KOPT-K1 (cell line): ENCODE measurements at regions not wholly inside any gene's neighbourhood (a gene's known extent, or its start where the extent isn't known, plus 50 kb on each side); places are given as distances from the start of the nearest gene placed in this dataset.

ENCODE experiments used
- H3K27ac ChIP-seq: fragments of 200-600 bp; sonication (generic); 2 replicates; pipeline ENCODE4 v1.5.1; 2016; ENCODE audit warnings: antibody characterized with exemption, mild to moderate bottlenecking, low read depth, low read length; ENCODE audit not compliant: poor library complexity, severe bottlenecking
- H3K36me3 ChIP-seq: fragments of 200-600 bp; sonication (generic); 2 replicates; pipeline ENCODE4 v1.5.1; 2017; ENCODE audit warnings: antibody characterized with exemption, mild to moderate bottlenecking, low read length, moderate library complexity; ENCODE audit not compliant: insufficient read depth
- H3K9me3 ChIP-seq: fragments of 200-600 bp; sonication (generic); 2 replicates; pipeline ENCODE4 v1.5.1; 2017; ENCODE audit warnings: antibody characterized with exemption, low read length, mild to moderate bottlenecking; ENCODE audit not compliant: insufficient read depth, poor library complexity, severe bottlenecking

GRCh38 chr15:95724908-95725633 is 605.4 kb upstream of the NR2F2 start:
- H3K27ac ChIP-seq: no peak overlapping the region
- no peaks in the 10 kb centered on the region for H3K9me3 ChIP-seq
- no peaks in the 10 kb centered on the region for H3K36me3 ChIP-seq

DNA sequence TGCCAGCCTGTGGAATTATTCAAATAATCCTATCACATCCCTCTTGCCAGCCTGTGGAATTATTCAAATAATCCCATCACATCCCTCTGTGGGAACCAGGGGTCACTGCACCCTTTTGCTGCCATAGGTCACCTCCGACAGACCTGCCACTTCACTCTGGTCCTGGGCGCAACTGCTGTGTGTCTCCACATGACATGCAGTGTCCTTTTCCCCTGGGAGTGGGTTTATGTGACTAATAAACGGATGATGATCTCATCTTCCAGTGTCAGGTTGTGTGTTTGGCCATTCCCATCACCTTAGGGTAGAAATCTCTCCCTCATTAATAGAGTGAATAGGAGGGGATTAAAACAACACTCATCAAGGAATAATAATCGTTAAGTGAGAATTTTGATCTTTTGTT is 603.6 kb upstream of the NR2F2 start:
- no peak overlapping the region for H3K27ac ChIP-seq
- no peaks in the 10 kb centered on the region for H3K36me3 ChIP-seq
- no peaks in the 10 kb centered on the region for H3K9me3 ChIP-seq

DNA sequence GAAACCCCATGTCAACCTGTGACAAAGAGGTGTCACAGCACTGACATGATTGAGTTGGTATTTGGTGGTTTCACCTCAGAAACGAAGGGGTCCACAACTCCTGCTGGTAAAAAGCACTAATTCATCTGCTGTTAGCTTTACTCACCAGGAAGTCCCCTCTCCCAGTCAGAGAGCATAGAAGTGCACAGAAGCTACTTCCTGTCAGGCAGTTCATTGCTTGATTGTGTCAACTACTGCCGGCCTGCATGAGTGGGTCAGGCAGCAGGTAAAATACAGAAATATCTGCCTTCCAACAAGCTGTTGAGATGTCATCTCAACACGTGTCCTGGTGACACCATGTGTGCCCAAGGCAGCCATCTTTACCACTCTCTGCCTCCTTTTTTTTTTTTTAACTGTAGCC is 596.6 kb upstream of the NR2F2 start:
- Histone ChIP-seq H3K27ac (no peak overlapping the region), H3K36me3 (no peaks in the 10 kb centered on the region), H3K9me3 (peaks cover 10% of the 10 kb centered on the region)

DNA sequence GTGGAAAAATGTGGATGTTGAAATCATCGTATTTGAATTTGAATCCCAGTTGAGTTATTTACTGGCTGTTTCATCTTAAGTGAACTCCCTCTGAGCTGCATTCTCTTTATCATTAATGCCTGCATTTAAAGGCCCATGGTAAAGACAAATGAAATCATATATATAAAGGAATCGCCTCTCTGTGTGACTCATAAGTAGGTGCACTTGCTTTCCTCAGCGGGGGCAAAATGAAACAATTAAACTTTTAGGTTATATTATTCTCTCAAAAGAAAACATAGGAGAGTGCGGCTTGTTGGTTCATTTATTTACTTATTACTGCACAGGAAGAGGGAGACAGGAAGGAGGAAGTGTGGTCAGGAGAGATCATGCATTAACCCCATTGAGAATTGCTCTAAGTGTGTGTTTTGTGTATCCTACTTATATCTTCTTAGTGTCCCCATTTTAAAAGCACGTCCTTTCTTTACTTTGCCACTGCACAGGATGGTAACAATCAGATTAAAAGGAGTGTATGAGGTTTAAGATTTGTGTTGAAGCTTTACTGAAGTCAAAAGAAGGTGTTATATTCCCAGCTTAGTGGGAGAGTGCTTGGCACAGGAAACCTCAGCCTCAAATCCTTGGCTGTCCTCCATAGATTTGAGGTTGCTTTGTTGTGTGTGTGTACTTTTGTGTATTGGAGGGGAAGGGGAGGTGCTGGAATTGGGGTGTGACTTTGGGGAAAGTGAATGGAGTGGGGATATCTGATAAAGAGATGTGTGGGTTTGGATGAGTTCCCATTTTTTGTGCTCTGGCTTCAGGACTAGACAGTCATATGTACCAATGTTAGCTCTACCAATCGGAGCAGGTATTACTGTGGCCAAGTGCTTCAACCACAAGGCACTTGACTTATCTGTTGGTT is 595.8 kb upstream of the NR2F2 start:
- H3K36me3 ChIP-seq: no peaks in the 10 kb centered on the region
- no peak overlapping the region for H3K27ac ChIP-seq
- H3K9me3 ChIP-seq: peaks cover 10% of the 10 kb centered on the region

DNA sequence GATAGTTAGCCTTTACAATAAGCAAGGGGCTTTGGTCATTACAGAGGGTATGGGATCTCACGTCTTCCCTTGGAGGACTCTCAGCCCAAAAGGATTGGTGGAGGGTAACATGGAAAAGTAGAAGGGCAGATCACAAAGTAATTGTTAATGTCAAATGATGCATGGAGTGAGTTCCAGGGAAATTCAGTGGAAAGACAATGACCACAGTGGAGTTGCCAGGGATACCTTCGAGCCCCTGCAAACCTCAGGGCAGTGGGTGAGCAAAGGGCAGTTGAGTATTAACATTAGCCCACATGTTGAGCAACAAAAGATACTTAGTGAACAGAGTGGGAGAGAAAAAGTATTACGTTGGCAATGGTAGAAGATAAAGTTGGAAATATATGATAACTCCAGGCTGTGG is 593.4 kb upstream of the NR2F2 start:
- no peaks in the 10 kb centered on the region for H3K36me3 ChIP-seq
- peaks cover 10% of the 10 kb centered on the region for H3K9me3 ChIP-seq

GRCh38 chr15:95739131-95739530 is 591.4 kb upstream of the NR2F2 start:
- no peak overlapping the region for H3K27ac ChIP-seq

More for the DNA sequence above, 593.4 kb upstream of the NR2F2 start:
- no peak overlapping the region for H3K27ac ChIP-seq

GRCh38 chr15:95741830-95742229 is 588.7 kb upstream of the NR2F2 start:
- peaks cover under 1% of the 10 kb centered on the region for H3K9me3 ChIP-seq
- H3K27ac ChIP-seq: no peak overlapping the region
- no peaks in the 10 kb centered on the region for H3K36me3 ChIP-seq

More at GRCh38 chr15:95739131-95739530, 591.4 kb upstream of the NR2F2 start:
- Histone ChIP-seq H3K36me3 (no peaks in the 10 kb centered on the region), H3K9me3 (peaks cover 10% of the 10 kb centered on the region)

DNA sequence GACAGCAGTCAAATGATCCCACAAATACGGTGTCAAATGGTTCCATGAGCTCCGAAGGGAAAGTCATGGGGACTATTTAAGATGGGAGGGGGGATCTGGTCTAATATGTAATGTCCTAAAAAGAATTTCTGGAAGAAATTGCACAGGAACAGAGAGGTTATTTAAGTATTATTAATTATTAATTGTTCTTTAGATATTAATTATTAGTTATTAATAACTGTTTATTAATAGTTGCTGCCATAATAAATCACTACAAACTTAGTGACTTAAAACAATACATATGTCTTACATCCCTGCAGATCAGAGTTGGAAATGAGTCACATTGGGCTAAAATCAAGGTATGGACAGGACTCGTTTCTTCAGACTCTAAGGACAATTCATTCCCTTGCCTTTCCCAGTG is 588.2 kb upstream of the NR2F2 start:
- Histone ChIP-seq H3K27ac (no peak overlapping the region), H3K9me3 (no peaks in the 10 kb centered on the region), H3K36me3 (no peaks in the 10 kb centered on the region)

DNA sequence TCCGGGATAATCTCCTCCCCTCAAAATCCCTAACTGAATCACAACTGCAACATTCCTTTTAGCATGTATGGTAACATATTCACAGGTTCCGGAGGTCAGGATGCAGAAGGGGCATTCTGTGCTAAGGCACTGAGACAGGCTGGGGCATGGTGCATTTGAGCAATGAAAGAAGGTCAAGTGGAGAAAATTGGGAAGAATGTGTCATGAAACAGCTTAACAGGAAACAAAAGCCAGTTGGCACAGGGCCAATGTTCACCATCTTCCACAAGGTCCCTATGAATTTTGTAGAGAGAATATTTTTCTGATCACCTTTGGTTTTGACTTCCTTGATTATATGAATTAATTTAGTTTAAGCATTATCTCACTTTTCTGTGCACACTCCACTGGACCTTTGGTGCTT is 587.7 kb upstream of the NR2F2 start:
- Histone ChIP-seq H3K36me3 (no peaks in the 10 kb centered on the region), H3K27ac (no peak overlapping the region), H3K9me3 (no peaks in the 10 kb centered on the region)

GRCh38 chr15:95757171-95757570 is 573.3 kb upstream of the NR2F2 start:
- Histone ChIP-seq H3K36me3 (no peaks in the 10 kb centered on the region), H3K27ac (no peak overlapping the region), H3K9me3 (no peaks in the 10 kb centered on the region)

DNA sequence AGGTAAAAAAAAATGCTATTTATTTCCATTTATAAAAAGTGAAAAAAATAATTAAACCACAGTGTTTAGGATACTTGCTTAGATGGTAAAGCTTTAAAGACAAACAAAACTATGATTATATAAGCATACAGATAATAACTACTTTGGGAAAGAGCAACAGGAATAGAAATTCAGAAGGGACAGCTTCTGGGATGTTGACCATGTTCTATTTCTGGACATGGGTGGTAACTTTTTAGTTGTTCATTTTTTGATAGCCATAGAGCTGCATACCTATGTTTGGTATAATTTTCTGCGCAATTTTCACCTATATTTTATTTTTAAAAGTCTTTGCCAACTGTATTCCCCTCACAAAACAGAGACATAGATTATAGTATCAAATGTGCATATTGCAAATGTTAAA is 572.0 kb upstream of the NR2F2 start:
- no peaks in the 10 kb centered on the region for H3K36me3 ChIP-seq
- no peak overlapping the region for H3K27ac ChIP-seq
- no peaks in the 10 kb centered on the region for H3K9me3 ChIP-seq

GRCh38 chr15:95758851-95759250 is 571.6 kb upstream of the NR2F2 start:
- H3K36me3 ChIP-seq: no peaks in the 10 kb centered on the region
- H3K27ac ChIP-seq: no peak overlapping the region
- no peaks in the 10 kb centered on the region for H3K9me3 ChIP-seq

- Histone ChIP-seq H3K36me3 (no peaks in the 10 kb centered on the region), H3K9me3 (no peaks in the 10 kb centered on the region), H3K27ac (no peak overlapping the region)
Measured at GRCh38 chr15:95760508-95760907, 570.0 kb upstream of the NR2F2 start.

- no peaks in the 10 kb centered on the region for H3K36me3 ChIP-seq
- H3K9me3 ChIP-seq: no peaks in the 10 kb centered on the region
- no peak overlapping the region for H3K27ac ChIP-seq
Measured at GRCh38 chr15:95761501-95762165, 568.9 kb upstream of the NR2F2 start.

GRCh38 chr15:95763426-95763825 is 567.1 kb upstream of the NR2F2 start:
- no peaks in the 10 kb centered on the region for H3K36me3 ChIP-seq
- H3K27ac ChIP-seq: no peak overlapping the region
- no peaks in the 10 kb centered on the region for H3K9me3 ChIP-seq
